ENCODE measurements at regions not wholly inside any gene's neighbourhood (a gene's known extent, or its start where the extent isn't known, plus 50 kb on each side); places are given as distances from the start of the nearest gene placed in this dataset.

- dilution Hi-C loops (cut with MboI; ENCODE audit: extremely low pct_ligation_motif_present, low sequenced_read_pairs): no loop called here
- Histone ChIP-seq H3K27me3 (ENCODE audit: control insufficient read depth, extremely low read depth, insufficient read depth, low read length) (no peaks in the 10 kb centered on the region), H3K36me3 (ENCODE audit: control insufficient read depth in 2 of 2, extremely low read depth in 1 of 2, insufficient read depth in 2 of 2, low read length in 2 of 2) (no peaks in the 10 kb centered on the region), H3K9me3 (ENCODE audit: control insufficient read depth, low read depth, low read length) (no peaks in the 10 kb centered on the region), H3K4me2 (ENCODE audit: control insufficient read depth, extremely low read depth, insufficient read depth, low read depth, low read length) (no peak overlapping the region), H3K9ac (ENCODE audit: control insufficient read depth, extremely low read depth, insufficient read depth, low read length) (no peak overlapping the region), H3K4me1 (ENCODE audit: control insufficient read depth, extremely low read depth, insufficient read depth, low read length) (no peaks in the 10 kb centered on the region), H4K20me1 (ENCODE audit: control insufficient read depth, extremely low read depth, insufficient read depth, low read length) (no peaks in the 10 kb centered on the region), H3K79me2 (ENCODE audit: control insufficient read depth, insufficient read depth, low read length) (no peaks in the 10 kb centered on the region), H3K4me3 (ENCODE audit: control insufficient read depth in 2 of 3, extremely low read depth in 1 of 3, insufficient read depth in 2 of 3, low read depth in 1 of 3, low read length in 3 of 3) (no peak overlapping the region), H2AFZ (ENCODE audit: control insufficient read depth, low read length) (no peak overlapping the region), H3K9me1 (ENCODE audit: control insufficient read depth, extremely low read depth, insufficient read depth, low read length) (no peaks in the 10 kb centered on the region), H3K27ac (ENCODE audit: control insufficient read depth, insufficient read depth, low read length) (no peak overlapping the region)
- no peak for TF ChIP-seq EZH2 (IDR thresholded peaks at IDR 0.05; ENCODE audit: low read length)
- no peak for TF ChIP-seq CTCF (optimal IDR thresholded peaks at IDR 0.05 in 1 of 3, IDR thresholded peaks at IDR 0.05 in 1 of 3, conservative IDR thresholded peaks at IDR 0.05 in 1 of 3; ENCODE audit: extremely low read depth in 1 of 3, insufficient read depth in 2 of 3, low read length in 3 of 3)
- FAIRE-seq (no peak), DNase-seq (ENCODE audit: low read depth, low spot score) (no peak)
Measured at GRCh38 chrX:144918936-144919335, 328.4 kb upstream of the SPANXN1 start.

- Histone ChIP-seq H3K9me3 (ENCODE audit: control insufficient read depth, low read depth, low read length) (no peaks in the 10 kb centered on the region), H3K27me3 (ENCODE audit: control insufficient read depth, extremely low read depth, insufficient read depth, low read length) (no peaks in the 10 kb centered on the region), H4K20me1 (ENCODE audit: control insufficient read depth, extremely low read depth, insufficient read depth, low read length) (no peaks in the 10 kb centered on the region), H3K4me3 (ENCODE audit: control insufficient read depth in 2 of 3, extremely low read depth in 1 of 3, insufficient read depth in 2 of 3, low read depth in 1 of 3, low read length in 3 of 3) (no peak overlapping the region), H3K4me2 (ENCODE audit: control insufficient read depth, extremely low read depth, insufficient read depth, low read depth, low read length) (no peak overlapping the region), H3K27ac (ENCODE audit: control insufficient read depth, insufficient read depth, low read length) (no peak overlapping the region), H3K9me1 (ENCODE audit: control insufficient read depth, extremely low read depth, insufficient read depth, low read length) (no peaks in the 10 kb centered on the region), H3K9ac (ENCODE audit: control insufficient read depth, extremely low read depth, insufficient read depth, low read length) (no peak overlapping the region), H2AFZ (ENCODE audit: control insufficient read depth, low read length) (no peak overlapping the region), H3K4me1 (ENCODE audit: control insufficient read depth, extremely low read depth, insufficient read depth, low read length) (no peaks in the 10 kb centered on the region), H3K79me2 (ENCODE audit: control insufficient read depth, insufficient read depth, low read length) (no peaks in the 10 kb centered on the region), H3K36me3 (ENCODE audit: control insufficient read depth in 2 of 2, extremely low read depth in 1 of 2, insufficient read depth in 2 of 2, low read length in 2 of 2) (no peaks in the 10 kb centered on the region)
- FAIRE-seq (no peak), DNase-seq (ENCODE audit: low read depth, low spot score) (no peak)
- TF ChIP-seq CTCF (optimal IDR thresholded peaks at IDR 0.05 in 1 of 3, IDR thresholded peaks at IDR 0.05 in 1 of 3, conservative IDR thresholded peaks at IDR 0.05 in 1 of 3; ENCODE audit: extremely low read depth in 1 of 3, insufficient read depth in 2 of 3, low read length in 3 of 3) (no peak), EZH2 (IDR thresholded peaks at IDR 0.05; ENCODE audit: low read length) (no peak)
- dilution Hi-C loops (cut with MboI; ENCODE audit: extremely low pct_ligation_motif_present, low sequenced_read_pairs): no loop called here
Measured at GRCh38 chrX:144946666-144947065, 300.6 kb upstream of the SPANXN1 start.
